GM10266 (cell line): ENCODE measurements at regions not wholly inside any gene's neighbourhood (a gene's known extent, or its start where the extent isn't known, plus 50 kb on each side); places are given as distances from the start of the nearest gene placed in this dataset.

Experiments
- DNase-seq: peaks from one replicate; pipeline ENCODE4 v3.0.0; 2012; ENCODE audit errors: extremely low spot score
- CTCF ChIP-seq: IDR thresholded peaks from 2 replicates; pipeline ENCODE4 v1.5.1; 2012; ENCODE audit warnings: mild to moderate bottlenecking, low read depth; ENCODE audit not compliant: control insufficient read depth, insufficient read depth; ENCODE audit errors: missing control alignments

DNA sequence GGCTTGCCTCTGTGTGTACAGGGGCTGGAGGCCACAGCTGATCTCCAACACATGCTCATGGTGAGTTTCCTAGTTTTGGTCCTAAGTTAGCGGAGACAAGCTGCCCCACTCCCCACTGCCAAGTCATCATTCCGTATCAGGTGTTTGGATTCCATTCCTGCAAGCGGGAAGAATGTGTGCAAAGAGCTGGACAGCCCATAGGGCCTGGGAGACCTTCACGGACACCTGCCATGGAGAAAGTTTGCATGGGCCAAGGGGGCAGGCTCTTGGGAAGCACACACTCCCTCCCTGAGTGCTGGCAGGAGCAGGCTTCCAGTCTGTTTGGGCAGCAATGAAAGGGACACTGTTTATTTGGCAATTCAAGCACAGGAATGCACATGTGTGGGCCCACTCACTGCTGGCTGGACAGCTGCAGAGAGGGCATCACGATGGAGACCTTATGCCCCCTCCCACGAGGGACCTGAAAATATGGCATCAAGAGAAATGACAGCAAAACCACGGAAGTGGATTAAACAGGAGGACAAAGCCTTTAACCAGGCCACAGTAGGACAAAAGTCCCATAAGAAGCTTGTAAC, 149.7 kb downstream of the KLF13 start:
- TF ChIP-seq CTCF, result no peak
- DNase-seq, result no peak

DNA sequence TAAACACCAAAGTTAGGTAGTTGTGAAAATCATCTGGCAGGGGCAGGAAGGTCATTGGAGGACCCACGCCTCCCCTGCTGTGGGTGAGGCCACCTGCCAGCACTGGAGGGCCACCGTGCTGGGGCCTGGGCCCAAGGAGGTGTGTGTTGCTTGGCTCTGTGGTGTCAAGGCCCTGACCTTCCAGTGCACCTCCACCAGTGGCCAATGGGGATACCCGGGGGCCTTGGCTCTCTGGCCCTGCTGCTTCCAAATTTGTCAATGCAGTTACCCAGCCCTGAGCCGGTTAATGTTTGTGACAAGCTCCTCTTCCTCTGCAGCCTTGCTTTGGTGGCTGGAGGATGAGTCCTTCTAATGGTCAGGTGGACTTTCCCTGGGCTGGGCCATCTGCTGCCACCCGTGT, 150.2 kb downstream of the KLF13 start:
- no peak for TF ChIP-seq CTCF
- DNase-seq, result no peak

GRCh38 chr15:31477301-31477700, 150.7 kb downstream of the KLF13 start:
- DNase-seq, result no peak
- no peak for TF ChIP-seq CTCF

- DNase-seq, result no peak
- TF ChIP-seq CTCF, result no peak
Measured at GRCh38 chr15:31477851-31478701, 151.4 kb downstream of the KLF13 start.

DNA sequence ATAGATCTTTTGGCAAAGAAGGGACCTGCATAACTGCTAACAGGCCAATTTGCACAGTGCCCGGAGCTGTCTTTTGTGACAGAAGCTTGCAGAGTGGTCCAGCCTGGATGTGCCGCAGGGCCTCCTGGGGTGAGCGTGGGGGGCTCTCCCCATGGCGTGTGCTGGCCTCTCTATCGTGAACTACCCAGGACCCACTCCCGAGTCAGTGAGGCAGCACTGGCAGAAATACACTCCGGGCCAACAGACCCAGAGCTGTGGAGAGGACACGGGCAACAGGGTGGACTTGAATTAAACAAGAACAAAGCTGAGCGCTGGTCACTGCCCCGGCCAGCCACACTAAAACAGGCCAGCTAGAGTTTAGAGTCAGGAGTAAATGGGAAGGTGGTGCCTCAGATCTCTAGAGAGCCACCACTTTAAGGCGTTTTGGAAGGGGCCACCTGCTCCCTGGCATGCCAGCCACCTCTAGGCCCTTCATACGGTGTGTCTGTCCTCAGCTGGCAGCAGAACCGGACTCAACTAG, 152.1 kb downstream of the KLF13 start:
- TF ChIP-seq CTCF, result no peak
- no peak for DNase-seq

DNA sequence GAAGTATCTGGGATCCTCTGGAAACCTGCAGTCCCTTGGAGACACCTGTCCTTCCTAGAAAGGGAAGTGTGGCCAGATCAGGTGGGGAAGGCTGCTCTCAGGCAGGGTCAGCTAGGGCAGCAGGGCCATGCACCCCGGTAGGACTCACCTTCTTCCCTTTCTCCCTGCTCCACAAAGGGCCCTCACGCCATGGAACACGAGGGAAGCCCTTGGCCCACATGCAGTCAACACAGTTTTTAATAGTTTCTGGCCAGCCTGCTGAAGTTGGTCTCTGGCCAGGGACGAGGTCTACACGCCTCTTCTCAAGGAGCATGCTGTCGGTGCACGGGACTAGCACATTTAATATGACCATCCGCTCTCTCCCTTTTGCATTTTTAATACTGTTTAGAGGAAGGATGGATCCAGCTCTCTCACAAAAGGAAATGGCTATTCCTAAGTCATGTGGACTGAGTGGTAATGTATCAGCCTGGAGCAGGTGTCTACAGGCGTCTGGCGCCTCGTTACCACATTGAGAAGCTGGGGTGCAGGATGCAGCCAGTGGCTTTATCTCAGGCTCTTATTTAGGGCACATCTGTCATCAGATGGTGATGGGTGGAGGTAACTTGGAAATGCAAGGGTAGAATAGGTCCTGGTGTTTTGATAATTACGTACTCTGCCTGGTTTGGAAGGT, 153.9 kb downstream of the KLF13 start:
- no peak for TF ChIP-seq CTCF
- no peak for DNase-seq
